ENCODE measurements at regions not wholly inside any gene's neighbourhood (a gene's known extent, or its start where the extent isn't known, plus 50 kb on each side); places are given as distances from the start of the nearest gene placed in this dataset.

DNA sequence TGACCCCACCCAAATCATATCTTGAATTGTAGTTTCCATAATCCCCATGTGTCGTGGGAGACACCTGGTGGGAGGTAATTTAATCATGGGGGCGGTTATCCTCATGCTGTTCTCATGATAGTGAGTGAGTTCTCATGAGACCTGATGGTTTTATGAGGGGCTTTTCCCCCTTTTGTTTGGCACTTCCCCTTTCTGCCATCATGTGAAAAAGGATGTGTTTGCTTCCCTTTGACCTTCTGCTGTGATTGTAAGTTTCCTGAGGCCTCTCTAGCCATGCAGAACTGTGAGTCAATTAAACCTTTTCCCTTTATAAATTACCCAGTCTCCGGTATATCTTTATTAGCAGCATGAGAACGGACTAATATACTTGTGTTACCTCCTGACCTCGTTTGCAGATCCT lies 156.6 kb upstream of the MTNR1B start:
- Histone ChIP-seq H3K4me1 (ENCODE audit: control insufficient read depth in 4 of 4, insufficient read depth in 4 of 4, low read length in 3 of 4) (no peaks in the 10 kb centered on the region), H3K36me3 (ENCODE audit: control insufficient read depth in 4 of 4, insufficient read depth in 3 of 4, low read depth in 1 of 4, low read length in 3 of 4) (no peaks in the 10 kb centered on the region), H3K27ac (ENCODE audit: low read depth in 1 of 2, low read length in 2 of 2) (no peak overlapping the region), H3K27me3 (ENCODE audit: control insufficient read depth in 4 of 4, insufficient read depth in 4 of 4, low read length in 3 of 4) (no peaks in the 10 kb centered on the region), H3K4me3 (ENCODE audit: low read depth in 1 of 3, low read length in 3 of 3) (no peak overlapping the region), H3K9ac (ENCODE audit: low read depth in 1 of 2, low read length in 2 of 2) (no peak overlapping the region), H3K9me3 (ENCODE audit: control insufficient read depth in 4 of 4, low read length in 3 of 4) (no peaks in the 10 kb centered on the region)
- 65% methylated on average over 5 of the region's 5 CpGs for WGBS
- DNase-seq (ENCODE audit: low spot score) = no peak
- TF ChIP-seq, protein P1, sequence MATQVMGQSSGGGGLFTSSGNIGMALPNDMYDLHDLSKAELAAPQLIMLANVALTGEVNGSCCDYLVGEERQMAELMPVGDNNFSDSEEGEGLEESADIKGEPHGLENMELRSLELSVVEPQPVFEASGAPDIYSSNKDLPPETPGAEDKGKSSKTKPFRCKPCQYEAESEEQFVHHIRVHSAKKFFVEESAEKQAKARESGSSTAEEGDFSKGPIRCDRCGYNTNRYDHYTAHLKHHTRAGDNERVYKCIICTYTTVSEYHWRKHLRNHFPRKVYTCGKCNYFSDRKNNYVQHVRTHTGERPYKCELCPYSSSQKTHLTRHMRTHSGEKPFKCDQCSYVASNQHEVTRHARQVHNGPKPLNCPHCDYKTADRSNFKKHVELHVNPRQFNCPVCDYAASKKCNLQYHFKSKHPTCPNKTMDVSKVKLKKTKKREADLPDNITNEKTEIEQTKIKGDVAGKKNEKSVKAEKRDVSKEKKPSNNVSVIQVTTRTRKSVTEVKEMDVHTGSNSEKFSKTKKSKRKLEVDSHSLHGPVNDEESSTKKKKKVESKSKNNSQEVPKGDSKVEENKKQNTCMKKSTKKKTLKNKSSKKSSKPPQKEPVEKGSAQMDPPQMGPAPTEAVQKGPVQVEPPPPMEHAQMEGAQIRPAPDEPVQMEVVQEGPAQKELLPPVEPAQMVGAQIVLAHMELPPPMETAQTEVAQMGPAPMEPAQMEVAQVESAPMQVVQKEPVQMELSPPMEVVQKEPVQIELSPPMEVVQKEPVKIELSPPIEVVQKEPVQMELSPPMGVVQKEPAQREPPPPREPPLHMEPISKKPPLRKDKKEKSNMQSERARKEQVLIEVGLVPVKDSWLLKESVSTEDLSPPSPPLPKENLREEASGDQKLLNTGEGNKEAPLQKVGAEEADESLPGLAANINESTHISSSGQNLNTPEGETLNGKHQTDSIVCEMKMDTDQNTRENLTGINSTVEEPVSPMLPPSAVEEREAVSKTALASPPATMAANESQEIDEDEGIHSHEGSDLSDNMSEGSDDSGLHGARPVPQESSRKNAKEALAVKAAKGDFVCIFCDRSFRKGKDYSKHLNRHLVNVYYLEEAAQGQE (IDR thresholded peaks at IDR 0.05) = no peak
- no peak for TF ChIP-seq FOXA2 (IDR thresholded peaks at IDR 0.05)
- no peak for TF ChIP-seq FOXA1 (IDR thresholded peaks at IDR 0.05)
- no peak for TF ChIP-seq GABPA (IDR thresholded peaks at IDR 0.05 in 1 of 2, conservative IDR thresholded peaks at IDR 0.05 in 1 of 2)
- no peak for TF ChIP-seq EGR1 (IDR thresholded peaks at IDR 0.05; ENCODE audit: low read depth in 2 of 2)
- no peak for TF ChIP-seq RAD21 (IDR thresholded peaks at IDR 0.05)
- TF ChIP-seq RXRA (IDR thresholded peaks at IDR 0.05) = no peak
- no peak for TF ChIP-seq SP1 (IDR thresholded peaks at IDR 0.05)
- no peak for TF ChIP-seq YY1 (IDR thresholded peaks at IDR 0.05)
- TF ChIP-seq, protein P2, sequence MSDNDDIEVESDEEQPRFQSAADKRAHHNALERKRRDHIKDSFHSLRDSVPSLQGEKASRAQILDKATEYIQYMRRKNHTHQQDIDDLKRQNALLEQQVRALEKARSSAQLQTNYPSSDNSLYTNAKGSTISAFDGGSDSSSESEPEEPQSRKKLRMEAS (IDR thresholded peaks at IDR 0.05) = no peak
- TF ChIP-seq, protein P3, sequence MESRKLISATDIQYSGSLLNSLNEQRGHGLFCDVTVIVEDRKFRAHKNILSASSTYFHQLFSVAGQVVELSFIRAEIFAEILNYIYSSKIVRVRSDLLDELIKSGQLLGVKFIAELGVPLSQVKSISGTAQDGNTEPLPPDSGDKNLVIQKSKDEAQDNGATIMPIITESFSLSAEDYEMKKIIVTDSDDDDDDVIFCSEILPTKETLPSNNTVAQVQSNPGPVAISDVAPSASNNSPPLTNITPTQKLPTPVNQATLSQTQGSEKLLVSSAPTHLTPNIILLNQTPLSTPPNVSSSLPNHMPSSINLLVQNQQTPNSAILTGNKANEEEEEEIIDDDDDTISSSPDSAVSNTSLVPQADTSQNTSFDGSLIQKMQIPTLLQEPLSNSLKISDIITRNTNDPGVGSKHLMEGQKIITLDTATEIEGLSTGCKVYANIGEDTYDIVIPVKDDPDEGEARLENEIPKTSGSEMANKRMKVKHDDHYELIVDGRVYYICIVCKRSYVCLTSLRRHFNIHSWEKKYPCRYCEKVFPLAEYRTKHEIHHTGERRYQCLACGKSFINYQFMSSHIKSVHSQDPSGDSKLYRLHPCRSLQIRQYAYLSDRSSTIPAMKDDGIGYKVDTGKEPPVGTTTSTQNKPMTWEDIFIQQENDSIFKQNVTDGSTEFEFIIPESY (IDR thresholded peaks at IDR 0.05) = no peak
- no peak for TF ChIP-seq TAF1 (conservative IDR thresholded peaks at IDR 0.05)
- no peak for TF ChIP-seq HNF4A (conservative IDR thresholded peaks at IDR 0.05)
- no peak for TF ChIP-seq HNF4G (IDR thresholded peaks at IDR 0.05)

DNA sequence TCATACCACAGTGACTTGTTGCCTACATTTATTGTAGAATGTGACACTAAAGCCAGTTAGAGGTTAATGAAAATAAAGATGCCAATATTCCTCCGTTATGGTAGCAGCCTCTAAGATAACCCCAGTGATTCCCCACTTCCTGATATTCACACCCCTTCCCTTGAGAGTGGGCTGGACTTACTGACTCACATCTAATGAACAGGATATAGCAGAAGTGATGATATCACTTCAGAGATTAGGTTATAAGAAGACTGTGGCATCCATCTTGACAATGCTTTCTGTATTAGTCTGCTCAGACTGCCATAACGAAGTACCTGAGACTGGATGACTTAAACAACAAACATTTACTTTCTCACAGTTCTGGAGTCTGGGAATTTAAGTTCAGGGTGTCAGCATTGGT lies 149.6 kb upstream of the MTNR1B start:
- Histone ChIP-seq H3K9ac (ENCODE audit: low read depth in 1 of 2, low read length in 2 of 2) (no peak overlapping the region), H3K4me1 (ENCODE audit: control insufficient read depth in 4 of 4, insufficient read depth in 4 of 4, low read length in 3 of 4) (no peaks in the 10 kb centered on the region), H3K27me3 (ENCODE audit: control insufficient read depth in 4 of 4, insufficient read depth in 4 of 4, low read length in 3 of 4) (no peaks in the 10 kb centered on the region), H3K36me3 (ENCODE audit: control insufficient read depth in 4 of 4, insufficient read depth in 3 of 4, low read depth in 1 of 4, low read length in 3 of 4) (no peaks in the 10 kb centered on the region), H3K4me3 (ENCODE audit: low read depth in 1 of 3, low read length in 3 of 3) (no peak overlapping the region), H3K27ac (ENCODE audit: low read depth in 1 of 2, low read length in 2 of 2) (no peak overlapping the region), H3K9me3 (ENCODE audit: control insufficient read depth in 4 of 4, low read length in 3 of 4) (peaks cover 0 to 2% (median 0%) of the 10 kb centered on the region in 4 donors)
- TF ChIP-seq RAD21 (IDR thresholded peaks at IDR 0.05) = no peak
- no peak for TF ChIP-seq YY1 (IDR thresholded peaks at IDR 0.05)
- no peak for TF ChIP-seq FOXA2 (IDR thresholded peaks at IDR 0.05)
- TF ChIP-seq NR2F2 (IDR thresholded peaks at IDR 0.05) = no peak
- TF ChIP-seq, protein P3 (IDR thresholded peaks at IDR 0.05) = no peak
- TF ChIP-seq, protein P4, sequence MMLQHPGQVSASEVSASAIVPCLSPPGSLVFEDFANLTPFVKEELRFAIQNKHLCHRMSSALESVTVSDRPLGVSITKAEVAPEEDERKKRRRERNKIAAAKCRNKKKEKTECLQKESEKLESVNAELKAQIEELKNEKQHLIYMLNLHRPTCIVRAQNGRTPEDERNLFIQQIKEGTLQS (IDR thresholded peaks at IDR 0.05) = no peak
- TF ChIP-seq, protein P1 (IDR thresholded peaks at IDR 0.05) = no peak
- TF ChIP-seq, protein P5, sequence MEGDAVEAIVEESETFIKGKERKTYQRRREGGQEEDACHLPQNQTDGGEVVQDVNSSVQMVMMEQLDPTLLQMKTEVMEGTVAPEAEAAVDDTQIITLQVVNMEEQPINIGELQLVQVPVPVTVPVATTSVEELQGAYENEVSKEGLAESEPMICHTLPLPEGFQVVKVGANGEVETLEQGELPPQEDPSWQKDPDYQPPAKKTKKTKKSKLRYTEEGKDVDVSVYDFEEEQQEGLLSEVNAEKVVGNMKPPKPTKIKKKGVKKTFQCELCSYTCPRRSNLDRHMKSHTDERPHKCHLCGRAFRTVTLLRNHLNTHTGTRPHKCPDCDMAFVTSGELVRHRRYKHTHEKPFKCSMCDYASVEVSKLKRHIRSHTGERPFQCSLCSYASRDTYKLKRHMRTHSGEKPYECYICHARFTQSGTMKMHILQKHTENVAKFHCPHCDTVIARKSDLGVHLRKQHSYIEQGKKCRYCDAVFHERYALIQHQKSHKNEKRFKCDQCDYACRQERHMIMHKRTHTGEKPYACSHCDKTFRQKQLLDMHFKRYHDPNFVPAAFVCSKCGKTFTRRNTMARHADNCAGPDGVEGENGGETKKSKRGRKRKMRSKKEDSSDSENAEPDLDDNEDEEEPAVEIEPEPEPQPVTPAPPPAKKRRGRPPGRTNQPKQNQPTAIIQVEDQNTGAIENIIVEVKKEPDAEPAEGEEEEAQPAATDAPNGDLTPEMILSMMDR (IDR thresholded peaks at IDR 0.05; ENCODE audit: low read depth, low read length, missing input control) = no peak
- no peak for TF ChIP-seq GABPA (IDR thresholded peaks at IDR 0.05 in 1 of 2, conservative IDR thresholded peaks at IDR 0.05 in 1 of 2)
- TF ChIP-seq SP1 (IDR thresholded peaks at IDR 0.05) = no peak
- no peak for TF ChIP-seq EGR1 (IDR thresholded peaks at IDR 0.05; ENCODE audit: low read depth in 2 of 2)
- no peak for TF ChIP-seq FOXA1 (IDR thresholded peaks at IDR 0.05)
- no peak for TF ChIP-seq RXRA (IDR thresholded peaks at IDR 0.05)
- no peak for DNase-seq (ENCODE audit: low spot score)
- 58% methylated on average over 2 of the region's 2 CpGs for WGBS

Data from liver (tissue), 8 donors.